MM.1S (cell line): ENCODE measurements at regions not wholly inside any gene's neighbourhood (a gene's known extent, or its start where the extent isn't known, plus 50 kb on each side); places are given as distances from the start of the nearest gene placed in this dataset.

ENCODE experiments used
- DNase-seq: peaks from one replicate; pipeline ENCODE4 v3.0.0-alpha.2; 2015
- H2AFZ ChIP-seq: fragments of 300-600 bp; sonication (generic); 2 replicates; pipeline ENCODE4 v1.6.0; 2016; ENCODE audit warnings: antibody characterized with exemption, low read length
- H3F3A ChIP-seq: fragments of 300-600 bp; sonication (generic); 2 replicates; pipeline ENCODE4 v1.6.1; 2016; ENCODE audit warnings: mild to moderate bottlenecking, antibody characterized with exemption, low read length, moderate library complexity, mixed read lengths; ENCODE audit not compliant: insufficient read depth
- H3K27ac ChIP-seq: fragments of 300-600 bp; sonication (generic); 2 replicates; pipeline ENCODE4 v1.5.1; 2016; ENCODE audit warnings: mild to moderate bottlenecking, low read length
- H3K27me3 ChIP-seq: fragments of 300-600 bp; sonication (generic); replicated peaks from 2 replicates; pipeline ENCODE4 v1.6.0; 2016; ENCODE audit warnings: low read length; ENCODE audit not compliant: insufficient read depth
- H3K36me3 ChIP-seq: fragments of 300-600 bp; sonication (generic); replicated peaks from 2 replicates; pipeline ENCODE4 v1.6.1; 2016; ENCODE audit warnings: mild to moderate bottlenecking, low read length, mixed read lengths; ENCODE audit not compliant: insufficient read depth
- H3K4me1 ChIP-seq: fragments of 300-600 bp; sonication (generic); 2 replicates; pipeline ENCODE4 v1.6.1; 2016; ENCODE audit warnings: low read length, mixed read lengths
- H3K4me2 ChIP-seq: fragments of 300-600 bp; sonication (generic); 2 replicates; pipeline ENCODE4 v1.6.0; 2016; ENCODE audit warnings: low read depth, low read length
- H3K4me3 ChIP-seq: fragments of 300-600 bp; sonication (generic); 2 replicates; pipeline ENCODE4 v1.5.1; 2016; ENCODE audit warnings: low read length, mixed read lengths
- H3K79me2 ChIP-seq: fragments of 300-600 bp; sonication (generic); 2 replicates; pipeline ENCODE4 v1.6.1; 2016; ENCODE audit warnings: mixed run types, low read length, mixed read lengths
- H3K9ac ChIP-seq: fragments of 300-600 bp; sonication (generic); 2 replicates; pipeline ENCODE4 v1.6.1; 2016; ENCODE audit warnings: low read length, mixed read lengths
- H3K9me2 ChIP-seq: fragments of 300-600 bp; sonication (generic); replicated peaks from 2 replicates; pipeline ENCODE4 v1.6.1; 2016; ENCODE audit warnings: mild to moderate bottlenecking, low read length, mixed read lengths; ENCODE audit not compliant: insufficient read depth
- H3K9me3 ChIP-seq: fragments of 300-600 bp; sonication (generic); replicated peaks from 2 replicates; pipeline ENCODE4 v1.6.1; 2016; ENCODE audit warnings: mild to moderate bottlenecking, low read length, mixed read lengths; ENCODE audit not compliant: insufficient read depth
- H4K20me1 ChIP-seq: fragments of 300-600 bp; sonication (generic); 2 replicates; pipeline ENCODE4 v1.6.1; 2016; ENCODE audit warnings: mild to moderate bottlenecking, low read length, moderate library complexity, mixed read lengths; ENCODE audit not compliant: insufficient read depth
- EZH2 ChIP-seq: fragments of 300-600 bp; sonication (generic); optimal IDR thresholded peaks from 2 replicates; pipeline ENCODE3; 2017; ENCODE audit warnings: low read depth, mild to moderate bottlenecking, antibody characterized with exemption, low read length, mixed read lengths
- EZH2phosphoT487 ChIP-seq: fragments of 300-600 bp; sonication (generic); IDR thresholded peaks from 2 replicates; pipeline ENCODE4 v1.6.1; 2018; ENCODE audit warnings: antibody characterized with exemption, low read length
- TF ChIP-seq, protein P1 (sequence below): fragments of 300-600 bp; sonication (generic); IDR thresholded peaks from 2 replicates; pipeline ENCODE4 v1.5.1; 2016; ENCODE audit warnings: antibody characterized with exemption, low read length, mixed read lengths

GRCh38 chr13:36512771-36513170 lies 80.5 kb downstream of the CCNA1 start:
- no peaks in the 10 kb centered on the region for H3K36me3 ChIP-seq
- no peak overlapping the region for H2AFZ ChIP-seq
- peaks cover 3% of the 10 kb centered on the region; the same call in 1 of the 2 replicates for H3F3A ChIP-seq
- no peaks in the 10 kb centered on the region for H3K9me3 ChIP-seq
- no peaks in the 10 kb centered on the region for H3K79me2 ChIP-seq
- no peak for DNase-seq
- H3K4me2 ChIP-seq, result no peak overlapping the region
- H3K4me3 ChIP-seq, result no peak overlapping the region
- no peaks in the 10 kb centered on the region for H4K20me1 ChIP-seq
- H3K9me2 ChIP-seq, result no peaks in the 10 kb centered on the region
- peaks cover 16% of the 10 kb centered on the region; the same call in 1 of the 2 replicates for H3K4me1 ChIP-seq
- no peak overlapping the region for H3K27ac ChIP-seq
- no peak for TF ChIP-seq EZH2
- TF ChIP-seq, protein P1, sequence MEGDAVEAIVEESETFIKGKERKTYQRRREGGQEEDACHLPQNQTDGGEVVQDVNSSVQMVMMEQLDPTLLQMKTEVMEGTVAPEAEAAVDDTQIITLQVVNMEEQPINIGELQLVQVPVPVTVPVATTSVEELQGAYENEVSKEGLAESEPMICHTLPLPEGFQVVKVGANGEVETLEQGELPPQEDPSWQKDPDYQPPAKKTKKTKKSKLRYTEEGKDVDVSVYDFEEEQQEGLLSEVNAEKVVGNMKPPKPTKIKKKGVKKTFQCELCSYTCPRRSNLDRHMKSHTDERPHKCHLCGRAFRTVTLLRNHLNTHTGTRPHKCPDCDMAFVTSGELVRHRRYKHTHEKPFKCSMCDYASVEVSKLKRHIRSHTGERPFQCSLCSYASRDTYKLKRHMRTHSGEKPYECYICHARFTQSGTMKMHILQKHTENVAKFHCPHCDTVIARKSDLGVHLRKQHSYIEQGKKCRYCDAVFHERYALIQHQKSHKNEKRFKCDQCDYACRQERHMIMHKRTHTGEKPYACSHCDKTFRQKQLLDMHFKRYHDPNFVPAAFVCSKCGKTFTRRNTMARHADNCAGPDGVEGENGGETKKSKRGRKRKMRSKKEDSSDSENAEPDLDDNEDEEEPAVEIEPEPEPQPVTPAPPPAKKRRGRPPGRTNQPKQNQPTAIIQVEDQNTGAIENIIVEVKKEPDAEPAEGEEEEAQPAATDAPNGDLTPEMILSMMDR, result no peak
- no peak for TF ChIP-seq EZH2phosphoT487
- no peak overlapping the region for H3K9ac ChIP-seq
- H3K27me3 ChIP-seq, result no peaks in the 10 kb centered on the region

DNA sequence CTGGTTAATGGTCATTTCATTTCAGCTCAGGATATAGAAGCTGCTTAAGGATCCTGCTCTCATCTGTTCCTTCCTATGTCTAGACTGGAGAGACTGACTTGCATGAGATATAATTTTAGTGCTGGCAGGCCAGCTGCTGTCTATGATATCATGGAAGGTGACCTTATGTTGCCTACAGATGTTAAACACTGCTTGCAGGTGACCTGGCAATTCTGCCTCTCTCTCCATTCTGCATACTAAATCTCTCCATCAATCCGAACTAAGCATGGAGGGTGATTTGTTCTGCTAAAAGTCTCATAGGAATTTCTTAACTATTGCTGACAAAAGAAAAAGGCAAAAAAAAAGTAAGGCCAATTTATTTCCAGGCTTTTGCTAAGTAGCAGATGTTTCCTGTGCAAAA lies 81.0 kb downstream of the CCNA1 start:
- no peak for DNase-seq
- Histone ChIP-seq H3K9me3 (no peaks in the 10 kb centered on the region), H3K27ac (no peak overlapping the region), H4K20me1 (no peaks in the 10 kb centered on the region), H3K27me3 (no peaks in the 10 kb centered on the region), H3F3A (peaks cover 3% of the 10 kb centered on the region; the same call in 1 of the 2 replicates), H3K4me3 (no peak overlapping the region), H3K4me2 (peak overlapping the region; percentile 29; the same call in 1 of the 2 replicates), H3K9ac (no peak overlapping the region), H3K36me3 (no peaks in the 10 kb centered on the region), H3K9me2 (no peaks in the 10 kb centered on the region), H3K4me1 (peaks cover 16% of the 10 kb centered on the region; the same call in 1 of the 2 replicates), H3K79me2 (no peaks in the 10 kb centered on the region), H2AFZ (no peak overlapping the region)
- TF ChIP-seq, protein P1, result no peak
- TF ChIP-seq EZH2phosphoT487 (no peak), EZH2 (no peak)

DNA sequence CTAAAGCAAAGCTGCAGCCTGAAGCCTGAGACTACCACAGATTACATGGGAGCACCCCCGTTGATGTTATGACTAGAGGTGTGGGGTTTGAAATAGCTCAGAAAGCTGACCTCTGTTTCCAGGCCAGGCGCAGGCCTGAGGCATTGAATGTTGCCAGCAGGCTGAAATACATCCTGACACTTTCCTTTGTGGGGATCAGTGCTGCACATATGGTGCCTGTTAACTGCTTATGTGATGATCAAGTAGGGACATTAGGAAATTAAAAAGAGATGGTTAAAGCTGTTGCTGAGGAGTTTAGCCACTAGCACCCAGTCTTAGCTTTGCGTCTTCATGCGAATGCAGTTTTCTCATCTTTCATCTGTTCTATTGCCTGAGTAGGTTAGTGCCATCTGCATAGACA lies 83.2 kb downstream of the CCNA1 start:
- Histone ChIP-seq H3K4me3 (no peak overlapping the region), H3K4me1 (peaks cover 19% of the 10 kb centered on the region; the same call in 1 of the 2 replicates), H3K79me2 (no peaks in the 10 kb centered on the region), H3K27me3 (no peaks in the 10 kb centered on the region), H3K9me3 (no peaks in the 10 kb centered on the region), H3K9me2 (no peaks in the 10 kb centered on the region), H4K20me1 (no peaks in the 10 kb centered on the region), H3K4me2 (no peak overlapping the region), H2AFZ (no peak overlapping the region), H3K27ac (no peak overlapping the region), H3K36me3 (no peaks in the 10 kb centered on the region), H3F3A (peaks cover 3% of the 10 kb centered on the region; the same call in 1 of the 2 replicates), H3K9ac (no peak overlapping the region)
- TF ChIP-seq, protein P1, result no peak
- no peak for TF ChIP-seq EZH2
- TF ChIP-seq EZH2phosphoT487, result no peak
- DNase-seq, result no peak
